HG03103 (cell line): ENCODE measurements at regions not wholly inside any gene's neighbourhood (a gene's known extent, or its start where the extent isn't known, plus 50 kb on each side); places are given as distances from the start of the nearest gene placed in this dataset.
"Not testable (repeated sequence)": the region's sequence is repeated elsewhere in the genome, so short reads cannot be mapped to it uniquely, and the experiment has no call there.

ENCODE experiments used
- ATAC-seq: cut with Tn5 transposase; IDR thresholded peaks from one replicate; pipeline ENCODE4 v1.9.1; 2021; ENCODE audit warnings: low read depth; ENCODE audit not compliant: unreplicated experiment

DNA sequence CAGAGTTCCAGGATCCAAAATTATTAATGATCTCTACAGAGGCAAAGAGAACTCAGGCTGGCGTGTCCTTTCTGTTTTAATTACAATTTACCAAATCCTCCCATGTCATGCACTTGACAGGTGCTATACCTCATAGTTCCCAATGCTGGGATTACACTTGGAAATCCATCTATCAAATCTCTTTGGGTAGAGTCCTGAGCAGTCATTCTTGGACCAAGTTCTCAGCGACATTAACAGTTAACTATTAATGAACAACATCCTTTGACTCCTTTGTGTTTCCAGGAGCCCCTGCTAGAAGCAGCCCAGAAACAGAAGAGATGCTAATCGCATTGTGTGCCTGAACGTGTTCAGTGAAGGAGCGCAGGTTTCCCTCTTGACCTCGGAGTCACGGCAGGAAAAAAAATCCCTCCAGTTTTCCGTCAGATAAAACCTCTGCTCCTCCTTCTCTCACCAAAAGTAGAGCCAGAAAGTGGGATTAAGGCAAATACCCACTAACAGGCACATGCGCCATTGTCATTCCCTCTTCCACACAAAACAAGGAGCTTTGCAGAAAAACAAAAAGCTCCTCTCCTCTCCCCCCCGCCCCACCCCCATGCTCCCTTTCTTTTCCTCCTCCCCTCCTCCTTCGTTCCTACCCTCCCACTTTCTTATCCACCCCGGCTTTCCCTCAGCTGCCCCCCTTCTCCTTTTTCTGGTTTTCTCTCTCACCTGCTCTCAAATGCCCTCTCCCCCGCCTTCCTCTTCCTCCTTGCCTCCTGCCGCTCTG, 224.7 kb downstream of the ZIC5 start:
- ATAC-seq: no peak

GRCh38 chr13:99743094-99743493, 228.5 kb downstream of the ZIC5 start:
- ATAC-seq: no peak

DNA sequence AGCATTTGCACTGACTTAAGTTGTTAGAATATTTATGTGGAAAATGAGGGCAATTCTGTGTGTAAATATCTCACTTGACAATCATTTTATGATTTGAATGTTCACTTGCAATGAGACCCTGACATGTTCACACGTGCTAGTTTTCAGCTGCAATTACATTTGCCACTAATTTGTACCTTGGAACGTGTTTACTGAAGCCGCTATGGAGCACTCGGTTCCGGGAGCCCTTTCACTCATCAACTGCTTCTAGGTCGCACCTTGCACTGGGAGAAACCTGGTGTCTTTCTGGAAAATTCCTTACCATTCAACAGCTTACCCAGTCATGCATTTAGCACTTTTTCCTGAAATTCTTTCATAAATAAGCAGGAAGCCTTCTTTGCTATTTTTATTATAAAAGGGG, 229.6 kb downstream of the ZIC5 start:
- ATAC-seq: no peak

GRCh38 chr13:99740251-99740979, 231.2 kb downstream of the ZIC5 start:
- no peak for ATAC-seq

DNA sequence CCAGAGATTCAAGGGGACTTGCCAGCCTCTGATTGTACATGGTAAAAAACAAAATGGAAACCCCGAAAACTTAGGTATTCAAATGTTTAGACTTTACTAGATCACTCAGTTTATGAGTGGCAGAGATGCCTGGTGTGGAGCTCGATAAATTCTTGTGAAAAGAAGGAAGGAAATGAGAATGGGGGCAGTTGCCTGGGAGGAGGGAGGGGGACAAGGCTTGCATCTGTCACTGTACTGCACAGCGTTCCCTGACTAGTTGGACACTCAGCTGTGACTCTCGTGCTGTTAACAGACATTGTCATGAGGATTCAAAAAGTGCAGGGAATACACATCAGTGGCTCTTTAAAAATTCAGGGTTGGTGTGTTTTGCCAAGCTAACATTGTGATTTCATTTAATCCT, 232.9 kb downstream of the ZIC5 start:
- ATAC-seq: no peak

DNA sequence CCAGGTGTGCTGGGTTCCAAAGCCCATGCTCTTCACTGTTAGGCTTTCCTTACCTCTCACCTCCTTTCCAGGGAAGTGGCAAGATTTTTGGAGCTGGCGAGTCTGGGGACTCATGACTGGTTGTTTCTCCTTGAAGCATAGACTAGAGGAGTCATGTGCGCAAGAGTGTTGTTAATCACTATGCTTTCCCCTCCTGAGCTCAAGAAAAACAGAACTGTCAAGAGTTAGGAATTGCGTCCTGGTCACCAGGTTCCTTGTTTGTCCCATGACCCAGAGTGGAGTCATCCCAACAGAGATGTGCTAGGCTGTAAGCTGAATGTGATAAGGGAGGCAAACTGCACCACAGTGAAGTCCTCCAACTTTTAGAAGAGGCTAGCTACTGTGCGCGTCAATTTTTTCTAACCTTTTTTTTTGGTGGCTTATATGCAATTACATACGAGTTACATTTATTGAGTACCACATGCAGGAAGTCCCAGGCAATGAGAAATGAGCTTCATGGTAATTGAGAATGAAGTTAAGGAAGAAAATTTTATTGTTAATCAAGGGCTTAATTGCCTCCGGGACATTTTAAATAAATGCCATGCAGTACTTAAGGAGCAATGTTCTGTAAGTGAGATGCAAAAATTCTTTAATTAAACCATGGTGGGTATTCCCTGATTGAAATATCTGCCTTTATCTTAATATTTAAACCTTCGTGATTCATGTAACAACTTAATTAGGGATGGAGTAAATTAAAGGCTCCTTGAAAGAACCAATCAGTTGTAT, 233.9 kb downstream of the ZIC5 start:
- no peak for ATAC-seq

DNA sequence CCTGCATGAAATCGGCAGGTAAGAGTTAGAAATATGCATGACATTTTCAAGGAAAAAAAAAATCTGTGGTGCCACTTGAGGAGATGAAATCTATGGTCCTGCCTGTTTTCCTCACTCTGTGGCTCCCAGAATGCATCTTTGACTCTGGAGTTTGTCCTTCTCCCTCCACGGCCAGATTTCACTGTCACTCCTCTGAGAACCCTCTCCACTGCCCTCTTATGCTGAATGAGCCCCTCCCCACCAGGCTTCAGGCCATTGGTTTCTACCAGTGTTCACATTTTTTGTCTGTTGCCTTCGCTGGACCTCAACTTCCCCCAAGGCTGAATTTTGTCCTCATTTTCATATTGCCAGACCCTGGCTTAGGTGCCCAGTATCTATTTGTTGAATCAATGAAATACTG, 235.0 kb downstream of the ZIC5 start:
- no peak for ATAC-seq

DNA sequence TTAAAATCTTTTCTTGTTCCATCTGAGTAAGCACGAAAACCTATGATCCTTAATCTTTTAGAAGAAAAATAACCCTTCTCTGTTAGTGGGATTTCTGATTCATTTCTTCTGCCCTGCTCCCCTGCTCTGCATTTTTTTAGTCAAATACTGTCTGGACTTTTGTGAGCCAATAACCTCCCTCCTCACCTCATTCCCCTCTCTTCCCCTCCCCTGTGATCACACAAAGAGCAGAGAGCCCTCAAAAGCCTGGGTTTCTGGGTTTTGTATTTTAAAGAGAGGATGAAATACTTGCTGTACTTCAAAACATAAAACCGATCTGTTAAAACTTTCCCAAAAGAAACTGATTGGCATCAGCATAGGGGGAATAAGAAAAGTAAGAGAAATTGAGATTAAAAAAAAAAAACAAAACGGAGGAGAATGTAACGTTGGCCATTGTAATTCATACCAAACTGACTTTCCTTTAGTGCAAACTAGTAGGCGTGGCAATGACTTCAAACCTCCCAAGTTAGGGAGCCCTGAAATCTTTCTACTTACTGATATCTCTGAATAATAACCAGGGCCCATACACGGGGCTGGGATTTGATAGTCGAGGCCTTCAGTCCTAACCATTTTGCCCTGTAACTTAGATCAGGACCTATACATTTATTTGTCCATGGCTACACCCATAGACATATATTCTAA, 232.9 kb downstream of the TM9SF2 start:
- no peak for ATAC-seq

DNA sequence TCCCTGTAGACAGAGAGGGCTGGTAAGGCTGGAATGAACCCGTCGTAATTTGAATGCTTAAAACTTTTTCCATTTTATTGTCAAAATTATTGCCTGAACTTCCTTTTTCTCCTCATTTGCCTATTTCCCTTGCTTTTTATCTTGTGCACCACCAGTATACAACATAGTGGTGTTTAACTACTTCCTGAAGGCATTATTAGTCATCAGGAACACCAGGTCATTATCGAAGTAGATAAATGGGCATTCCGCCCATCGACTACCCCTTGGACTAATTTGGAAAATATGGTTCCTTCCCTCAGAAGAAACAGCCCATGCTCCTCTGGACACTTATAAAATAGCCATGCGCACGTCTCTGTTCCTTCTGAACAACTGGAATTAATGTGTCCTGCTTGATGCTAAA, 232.1 kb downstream of the TM9SF2 start:
- no peak for ATAC-seq

DNA sequence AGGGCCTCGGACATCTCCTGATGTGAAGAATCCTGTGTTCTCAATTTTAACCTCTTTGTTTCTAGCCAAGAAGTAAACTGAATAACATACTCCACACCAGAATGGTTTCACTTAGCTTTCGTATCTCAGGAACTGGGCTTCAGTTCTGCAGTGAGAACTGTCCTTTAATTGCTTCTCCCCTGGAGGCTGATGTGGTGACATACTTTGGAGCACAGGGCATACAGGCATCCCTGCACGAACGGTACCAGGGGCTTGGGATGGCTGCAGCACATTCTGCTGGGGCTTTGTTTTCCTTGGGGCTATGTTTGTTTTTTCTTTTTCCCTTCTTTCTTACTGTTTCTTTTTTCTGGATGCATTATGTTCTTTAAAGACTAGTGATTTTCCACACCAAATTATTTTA, 230.5 kb downstream of the TM9SF2 start:
- ATAC-seq: no peak

DNA sequence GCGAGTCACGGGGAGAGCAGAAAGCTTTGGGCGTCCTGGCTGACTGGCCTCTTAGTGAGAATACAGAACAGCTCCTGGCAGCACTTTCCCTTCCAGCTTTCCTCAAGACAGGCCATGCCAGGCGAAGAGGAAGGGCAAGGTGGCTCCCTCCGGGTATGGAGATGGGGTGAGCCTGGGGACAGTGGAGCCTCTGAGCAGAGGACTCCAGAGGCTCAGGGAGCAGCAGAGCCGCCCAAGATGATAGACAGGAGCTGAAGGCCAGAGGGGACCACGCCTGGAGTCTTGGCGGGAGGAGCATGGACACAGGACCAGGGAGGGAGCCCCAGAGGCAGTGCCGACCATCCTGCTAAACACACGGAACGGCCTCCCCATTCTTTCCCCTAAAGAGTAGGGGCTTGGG, 229.1 kb downstream of the TM9SF2 start:
- no peak for ATAC-seq

DNA sequence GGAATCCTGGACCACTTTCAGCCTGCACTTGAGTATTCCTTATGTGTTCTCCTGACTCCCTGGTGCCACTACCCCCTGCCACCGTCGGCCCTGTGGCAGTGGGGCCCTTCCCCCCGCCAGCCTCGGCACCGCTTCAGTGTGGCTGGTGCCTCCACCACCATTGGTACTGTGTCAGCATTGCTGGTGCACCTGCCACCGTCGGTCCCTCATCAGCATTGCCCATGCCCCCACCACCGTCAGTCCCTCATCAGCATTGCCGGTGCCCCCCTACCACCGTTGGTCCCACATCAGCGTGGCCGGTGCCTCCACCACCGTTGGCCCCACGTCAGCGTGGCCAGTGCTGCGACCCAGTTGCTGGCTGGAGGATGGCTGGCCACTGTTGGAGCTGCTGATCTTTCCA, 228.5 kb downstream of the TM9SF2 start:
- no peak for ATAC-seq

GRCh38 chr13:99727651-99728050, 226.4 kb downstream of the TM9SF2 start:
- not testable (repeated sequence) for ATAC-seq

DNA sequence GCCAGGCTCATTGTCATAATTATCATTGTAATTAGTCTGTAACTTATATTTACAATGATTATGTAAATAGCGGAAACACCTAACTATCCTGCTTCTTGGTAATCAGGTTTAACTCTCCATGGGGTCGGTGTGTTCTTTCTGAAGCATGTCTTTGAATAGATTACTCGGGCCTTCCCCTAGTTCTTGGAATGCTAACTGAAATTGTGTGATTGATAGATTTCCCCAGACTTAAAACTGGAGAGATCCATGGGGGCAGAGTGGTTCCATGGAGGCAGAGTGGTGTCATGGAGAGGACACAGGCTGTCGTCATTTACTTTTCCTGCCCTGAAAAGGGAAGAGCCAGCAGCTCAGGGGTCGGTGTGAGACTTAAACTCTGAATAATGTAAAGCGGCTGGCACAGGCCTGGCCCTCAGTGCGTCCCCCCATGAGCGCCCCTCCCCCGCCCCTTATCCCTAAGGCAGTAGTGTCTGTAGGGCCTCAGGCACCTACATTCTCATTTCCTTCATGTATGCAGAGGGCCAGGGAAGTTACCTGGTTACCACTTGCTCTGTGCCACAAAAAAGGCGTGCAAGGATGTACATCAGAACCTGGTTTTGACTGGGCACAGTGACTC, 225.1 kb downstream of the TM9SF2 start:
- no peak for ATAC-seq

DNA sequence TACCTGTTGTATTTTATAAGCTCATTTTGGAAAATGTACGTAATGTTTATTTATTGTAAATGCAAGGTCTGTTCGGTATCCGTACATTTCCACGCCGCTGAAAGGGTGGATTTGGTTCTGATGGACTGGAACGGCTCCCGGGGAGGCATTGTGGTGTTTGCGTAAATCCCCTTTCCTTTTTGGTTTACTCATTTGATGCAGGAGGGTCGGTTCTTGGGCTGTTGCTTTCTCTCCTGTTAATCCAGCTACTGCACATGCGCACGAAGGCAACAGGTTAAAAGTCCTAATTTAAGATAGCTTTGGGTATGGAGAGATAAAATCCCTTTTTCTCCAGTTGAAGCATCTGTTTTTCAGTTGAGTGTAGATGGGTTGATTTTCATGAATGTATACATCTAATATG, 224.4 kb downstream of the TM9SF2 start:
- ATAC-seq: no peak

GRCh38 chr13:99724633-99725517, 223.6 kb downstream of the TM9SF2 start:
- ATAC-seq: peak; percentile 62

DNA sequence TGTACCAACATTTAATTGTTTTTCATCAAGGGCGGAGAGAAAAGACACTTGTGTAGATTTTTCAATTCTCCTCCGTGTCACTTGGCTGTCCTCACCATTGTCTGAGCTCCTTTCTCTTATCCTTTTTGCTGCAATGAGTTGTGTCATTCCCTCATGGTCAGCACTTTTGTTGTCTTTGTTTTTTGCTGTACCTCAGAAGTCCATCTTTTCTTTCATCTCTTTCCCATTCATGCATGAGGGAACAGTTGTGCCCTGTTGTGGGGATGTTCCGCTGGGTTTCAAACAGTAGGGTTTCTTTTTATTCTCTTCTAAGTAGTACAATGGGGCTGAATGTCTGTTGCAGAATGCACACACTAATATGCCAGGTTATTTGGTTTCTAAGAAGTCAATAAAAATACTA, 222.6 kb downstream of the TM9SF2 start:
- ATAC-seq: no peak

DNA sequence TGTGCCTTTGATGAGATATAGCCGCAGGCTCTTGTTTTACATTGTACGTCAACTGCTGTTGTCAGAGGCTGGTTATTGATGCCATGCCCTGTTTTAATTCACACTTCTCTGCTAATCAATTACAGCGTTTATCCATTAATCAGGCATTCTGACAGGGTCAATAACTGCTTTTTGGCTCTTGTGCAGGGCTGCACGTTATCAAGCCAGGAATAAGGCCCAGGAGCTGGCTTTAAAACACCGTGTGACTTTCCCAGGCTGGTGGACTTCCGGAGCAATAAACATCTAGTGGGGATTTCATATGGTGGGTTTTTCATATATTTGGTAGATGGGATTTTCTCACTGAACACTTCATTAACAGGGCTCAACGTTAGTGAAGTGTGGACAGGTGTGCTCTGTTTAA, 221.7 kb downstream of the TM9SF2 start:
- no peak for ATAC-seq

- ATAC-seq: no peak
Measured at GRCh38 chr13:99722338-99722818, 221.1 kb downstream of the TM9SF2 start.
